ENCODE measurements at regions not wholly inside any gene's neighbourhood (a gene's known extent, or its start where the extent isn't known, plus 50 kb on each side); places are given as distances from the start of the nearest gene placed in this dataset.

GRCh38 chr7:49645296-49645695 lies 128.1 kb upstream of the VWC2 start:
- no peak for TF ChIP-seq POLR2AphosphoS5 (IDR thresholded peaks at IDR 0.05)
- TF ChIP-seq CTCF (IDR thresholded peaks at IDR 0.05) = no peak

Data from upper lobe of left lung (tissue), 4 donors.